Left forelimb (tissue), 1 donor: ENCODE measurements at regions not wholly inside any gene's neighbourhood (a gene's known extent, or its start where the extent isn't known, plus 50 kb on each side); places are given as distances from the start of the nearest gene placed in this dataset.
"Not testable (repeated sequence)": the region's sequence is repeated elsewhere in the genome, so short reads cannot be mapped to it uniquely, and the experiment has no call there.

Experiments used
- DNase-seq: peaks from one replicate; pipeline ENCODE4 v3.0.0-alpha.2; 2018; ENCODE audit warnings: low spot score

GRCh38 chr20:22690616-22691179 is 106.3 kb upstream of the FOXA2 start:
- DNase-seq = no peak

DNA sequence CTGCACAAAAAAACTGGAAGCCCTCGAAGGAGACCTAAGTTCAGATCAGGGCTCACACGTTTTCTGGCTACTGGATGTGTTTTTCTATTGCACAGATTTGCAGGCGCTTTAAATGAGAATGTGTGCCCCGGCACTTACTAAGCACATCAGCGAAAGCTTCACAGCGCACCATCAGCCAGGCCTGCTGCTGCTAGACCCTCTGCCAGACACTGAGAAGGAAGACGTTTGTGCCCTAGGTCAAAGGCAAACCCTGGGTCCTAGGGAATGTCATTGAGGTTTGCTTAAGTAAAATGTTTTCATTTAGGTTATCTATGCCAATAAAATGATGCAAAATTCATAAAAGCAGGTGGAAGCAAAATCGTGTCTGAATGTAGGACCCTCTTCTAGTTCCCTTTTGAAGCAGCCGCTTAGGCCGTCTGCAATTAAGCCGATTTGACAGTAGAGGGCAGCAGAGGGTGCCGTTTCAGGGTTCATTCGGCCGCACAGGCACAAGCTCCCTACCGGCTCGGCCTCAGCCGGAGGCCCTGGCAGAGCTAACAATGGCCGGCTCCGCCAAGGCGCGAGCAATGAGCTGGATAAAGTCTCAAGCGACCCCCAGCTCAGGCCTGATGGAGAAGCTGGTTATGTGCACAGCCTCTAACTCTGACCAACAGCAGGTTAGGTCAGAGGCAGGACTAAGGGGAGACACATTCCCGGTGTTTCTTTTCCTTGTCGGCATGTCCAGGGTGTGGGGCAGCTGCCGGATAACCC is 107.2 kb upstream of the FOXA2 start:
- peak; percentile 85 for DNase-seq

- no peak for DNase-seq
These were observed 107.7 kb upstream of the FOXA2 start for GRCh38 chr20:22692119-22692475.

DNA sequence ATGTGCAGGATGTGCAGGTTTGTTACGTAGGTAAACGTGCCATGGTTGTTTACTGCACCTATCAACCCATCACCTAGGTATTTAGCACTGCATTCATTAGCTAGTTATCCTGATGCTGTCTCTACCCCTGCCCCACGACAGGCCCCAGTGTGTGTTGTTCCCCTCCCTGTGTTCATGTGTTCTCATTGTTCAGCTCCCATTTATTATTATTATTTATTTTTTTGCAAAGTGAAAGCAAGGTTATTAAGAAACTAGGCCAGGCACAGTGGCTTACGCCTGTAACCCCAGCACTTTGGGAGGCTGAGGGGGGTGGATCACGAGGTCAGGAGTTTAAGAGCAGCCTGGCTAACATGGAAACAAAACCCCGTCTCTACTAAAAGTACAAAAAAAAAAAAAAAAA is 108.2 kb upstream of the FOXA2 start:
- not testable (repeated sequence) for DNase-seq

GRCh38 chr20:22696759-22697158 is 112.4 kb upstream of the FOXA2 start:
- peak; percentile 26 for DNase-seq

DNA sequence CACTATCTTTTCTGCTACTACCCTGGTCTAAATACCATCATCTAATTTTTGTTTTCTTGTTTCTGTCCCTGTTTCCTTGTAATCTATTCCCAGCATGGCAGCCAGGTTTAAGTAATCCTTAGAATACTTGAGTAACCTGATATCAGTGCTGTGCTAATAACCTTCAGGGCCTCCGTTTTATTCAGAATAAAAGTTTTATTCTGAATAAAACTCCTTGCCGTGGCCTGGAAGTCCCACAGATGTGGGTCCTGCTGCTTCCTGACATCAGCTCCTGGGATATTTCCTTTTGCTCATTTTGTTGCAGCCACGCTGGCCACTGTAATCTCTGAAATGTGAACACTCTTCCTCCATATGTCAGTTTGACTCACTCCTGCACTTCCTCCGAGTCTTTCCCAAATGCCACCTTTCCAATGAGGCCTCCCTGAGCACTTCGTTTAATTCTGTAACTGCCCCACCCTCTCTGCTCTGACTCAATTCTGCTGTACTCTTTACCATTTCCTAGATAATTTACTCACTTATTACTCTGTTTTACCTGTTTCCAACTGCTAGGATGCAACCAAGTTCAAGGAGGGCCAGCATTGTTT is 114.0 kb upstream of the FOXA2 start:
- DNase-seq = no peak

DNA sequence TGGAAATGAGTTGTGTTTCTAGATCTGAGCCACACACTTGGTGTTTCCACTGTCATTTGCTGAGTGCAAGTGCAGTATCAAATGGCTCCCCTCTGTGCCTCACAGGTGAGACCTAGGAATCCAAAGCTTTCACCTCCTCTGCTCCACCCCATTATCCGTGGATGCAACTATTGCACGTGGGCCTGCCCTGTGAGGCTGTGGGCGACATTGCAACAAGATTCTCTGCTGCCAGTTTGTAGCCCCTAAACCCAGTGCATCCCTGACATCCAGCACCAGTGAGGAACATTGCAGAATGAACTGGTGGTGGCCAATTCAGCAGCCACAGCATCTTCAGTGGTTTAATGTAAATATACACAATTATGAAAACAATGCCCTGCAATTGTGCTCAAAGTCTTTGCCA is 115.0 kb upstream of the FOXA2 start:
- DNase-seq = peak; percentile 20

- peak; percentile 18 for DNase-seq
These were observed 116.0 kb upstream of the FOXA2 start for GRCh38 chr20:22700367-22700766.

DNA sequence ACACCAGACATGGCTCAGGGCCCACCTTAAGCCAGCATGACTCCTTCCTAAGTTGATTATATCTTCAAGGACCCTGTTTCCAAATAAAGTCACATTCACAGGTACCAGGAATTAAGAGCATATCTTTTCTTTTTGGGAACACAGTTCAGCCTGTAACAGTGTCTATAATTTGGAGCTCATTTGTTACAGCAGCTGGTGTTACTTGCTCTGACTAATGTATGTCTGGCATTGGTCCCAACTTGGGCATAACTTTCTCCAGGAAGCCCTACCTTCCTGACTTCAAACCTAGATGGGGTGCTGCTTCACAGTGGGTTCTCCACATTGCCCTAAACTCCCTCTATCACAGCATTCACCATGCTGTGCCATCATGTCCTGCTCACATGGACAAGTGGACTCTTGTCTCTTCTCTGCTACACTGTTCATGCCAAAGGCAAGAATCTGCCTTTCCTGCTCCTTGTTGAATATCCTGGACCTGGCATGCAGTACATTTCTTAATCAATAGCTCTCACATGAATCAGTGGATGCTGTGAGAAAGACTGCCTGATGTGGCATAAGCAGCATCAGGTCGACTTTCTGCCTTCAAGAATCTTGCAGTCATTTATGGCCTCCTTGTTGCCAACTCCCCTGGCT is 117.4 kb upstream of the FOXA2 start:
- DNase-seq = no peak

DNA sequence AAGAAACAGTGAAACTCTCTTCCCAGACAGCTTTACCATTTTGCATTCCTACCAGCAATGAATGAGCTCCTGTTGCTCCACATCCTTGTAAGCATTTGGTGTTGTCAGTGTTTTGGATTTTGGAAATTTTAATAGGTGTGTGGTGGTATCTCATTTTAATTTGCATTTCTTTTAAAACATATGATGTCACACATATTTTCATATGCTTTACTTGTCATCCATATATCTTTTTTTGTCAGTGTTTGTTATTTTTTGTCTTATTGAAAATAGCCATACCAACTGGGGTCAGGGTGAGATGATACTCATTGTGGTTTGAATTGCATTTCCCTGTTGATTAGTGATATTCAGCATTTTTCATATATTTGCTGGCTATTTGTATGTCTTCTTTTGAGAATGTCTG is 119.5 kb upstream of the FOXA2 start:
- DNase-seq = no peak

DNA sequence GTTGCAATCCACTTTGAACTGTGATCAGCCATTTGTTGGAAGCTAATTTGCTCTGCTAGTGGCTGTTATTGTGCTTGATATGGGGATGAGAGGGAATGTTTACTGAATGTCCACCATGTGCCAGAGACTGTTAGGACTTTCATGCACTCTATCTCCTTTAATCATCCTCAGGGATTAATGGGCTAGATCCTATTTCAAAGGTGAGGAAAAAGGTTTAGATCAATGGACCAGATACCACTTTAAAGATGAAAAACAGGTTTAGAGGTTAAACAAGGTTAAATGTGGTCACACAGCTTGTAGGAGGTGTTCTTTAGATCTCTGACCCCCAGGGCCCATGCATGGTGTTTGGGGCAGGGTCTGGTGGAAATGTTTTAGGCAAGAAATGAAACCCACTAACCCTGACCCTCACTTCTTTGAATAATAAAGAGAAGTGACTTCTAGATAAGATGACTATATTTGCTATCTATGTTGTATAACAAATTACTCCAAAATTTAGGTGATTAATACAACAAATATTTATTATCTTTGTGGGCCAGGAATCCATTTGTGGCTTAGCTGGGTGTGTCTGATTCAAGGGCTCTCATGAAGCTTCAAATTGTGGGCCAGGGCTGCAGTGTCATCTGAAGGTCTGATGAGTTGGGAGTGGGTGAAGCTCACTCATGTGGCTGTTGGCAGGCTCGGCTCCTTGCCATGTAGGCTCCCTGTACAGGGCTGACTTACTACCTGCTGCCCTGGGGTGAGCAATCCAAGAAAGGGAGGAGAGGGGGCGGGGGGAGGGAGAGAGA is 127.8 kb upstream of the FOXA2 start:
- peak; percentile 17 for DNase-seq

GRCh38 chr20:22716821-22717351 is 132.5 kb upstream of the FOXA2 start:
- no peak for DNase-seq

- DNase-seq = no peak
These were observed 133.1 kb upstream of the FOXA2 start for GRCh38 chr20:22717466-22717865.

DNA sequence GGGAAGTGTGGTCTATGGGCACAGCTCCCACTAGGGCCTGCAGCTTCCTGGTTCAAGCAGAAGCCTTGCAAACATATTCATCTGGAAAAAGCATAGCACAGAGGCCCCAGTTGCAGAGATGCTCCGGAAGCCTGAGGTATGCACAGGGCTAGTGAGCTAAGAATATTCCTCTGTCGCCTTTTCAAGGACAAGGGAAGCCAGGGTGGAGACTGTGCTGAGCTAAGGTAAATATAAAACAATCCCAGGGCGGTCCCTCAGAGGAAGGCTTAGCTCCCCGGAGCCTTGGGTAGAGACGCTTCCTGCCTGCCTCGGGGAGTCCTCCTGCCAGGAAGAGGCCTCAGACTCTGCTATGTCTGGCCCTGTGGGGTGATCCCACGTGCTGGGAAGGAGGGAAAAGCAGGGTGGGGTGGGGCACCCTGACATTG is 134.8 kb upstream of the FOXA2 start:
- DNase-seq = no peak

DNA sequence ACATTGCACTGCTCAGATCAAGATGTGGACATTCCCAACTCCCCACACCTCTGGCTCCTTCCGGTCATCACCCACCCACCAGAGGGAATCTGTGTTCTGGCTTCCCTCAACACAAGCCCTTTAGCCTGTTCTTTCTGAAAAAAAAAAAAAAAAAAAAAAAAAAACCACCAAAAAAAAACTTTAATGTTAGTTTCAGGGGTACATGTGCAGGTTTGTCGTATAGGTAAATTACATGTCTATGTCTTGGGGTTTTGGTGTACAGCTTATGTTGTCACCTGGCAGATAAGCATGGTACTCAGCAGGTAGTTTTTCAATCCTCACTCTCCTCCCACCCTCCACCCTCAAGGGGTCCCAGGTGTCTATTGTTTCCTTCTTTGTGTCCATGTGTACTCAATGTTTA is 135.8 kb upstream of the FOXA2 start:
- DNase-seq = no peak

- no peak for DNase-seq
These were observed 138.4 kb upstream of the FOXA2 start for GRCh38 chr20:22722811-22723210.

- no peak for DNase-seq
These were observed 139.3 kb upstream of the FOXA2 start for GRCh38 chr20:22723659-22724058.

DNA sequence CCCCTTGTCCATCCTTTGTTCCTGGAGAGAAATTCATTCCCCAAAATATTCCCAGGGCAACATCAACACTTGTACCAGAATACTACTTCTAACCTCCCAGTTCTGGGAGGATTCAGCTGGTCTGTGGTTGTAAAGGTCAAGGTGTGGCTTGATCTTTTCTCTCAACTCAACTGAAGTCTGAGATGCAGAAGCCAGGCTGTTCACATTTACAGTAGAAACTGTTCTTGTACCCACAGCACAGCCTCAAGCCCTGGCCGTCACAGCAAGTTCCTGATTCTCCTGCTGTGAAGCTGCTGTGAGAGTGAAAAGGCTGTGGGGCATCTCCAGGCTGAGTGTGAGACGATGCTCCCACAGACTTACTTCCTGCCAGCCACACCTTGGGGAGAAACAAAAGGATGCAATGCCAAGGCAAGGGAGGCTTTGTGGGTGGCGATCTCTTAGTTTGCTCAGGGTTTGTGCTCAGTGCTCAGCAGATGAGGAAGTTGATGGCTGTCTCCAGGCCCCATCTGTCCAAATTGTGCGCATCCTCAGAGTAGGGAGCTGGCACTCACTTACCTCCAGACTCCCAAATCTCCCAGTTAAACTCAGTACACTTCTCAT is 143.9 kb upstream of the FOXA2 start:
- DNase-seq = no peak

DNA sequence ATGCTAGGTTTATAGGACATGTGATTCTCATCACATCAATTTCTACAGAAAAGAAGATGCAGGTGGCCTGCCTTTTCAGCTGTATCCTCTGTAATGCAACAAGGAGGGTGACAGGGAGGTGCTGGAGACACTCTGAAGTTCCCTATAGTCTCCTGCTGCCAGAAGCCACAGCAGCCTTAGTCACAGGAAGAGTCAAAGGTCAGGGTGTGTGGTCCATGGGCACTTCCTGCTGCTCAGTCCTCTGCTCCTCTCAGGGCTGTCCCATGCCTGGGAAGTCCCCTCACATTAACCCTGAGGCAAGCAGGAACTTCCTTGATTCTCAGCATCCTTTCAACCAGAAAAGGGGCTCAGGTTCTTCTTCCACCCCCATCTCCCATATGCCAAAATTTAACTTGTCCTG is 144.8 kb upstream of the FOXA2 start:
- no peak for DNase-seq

DNA sequence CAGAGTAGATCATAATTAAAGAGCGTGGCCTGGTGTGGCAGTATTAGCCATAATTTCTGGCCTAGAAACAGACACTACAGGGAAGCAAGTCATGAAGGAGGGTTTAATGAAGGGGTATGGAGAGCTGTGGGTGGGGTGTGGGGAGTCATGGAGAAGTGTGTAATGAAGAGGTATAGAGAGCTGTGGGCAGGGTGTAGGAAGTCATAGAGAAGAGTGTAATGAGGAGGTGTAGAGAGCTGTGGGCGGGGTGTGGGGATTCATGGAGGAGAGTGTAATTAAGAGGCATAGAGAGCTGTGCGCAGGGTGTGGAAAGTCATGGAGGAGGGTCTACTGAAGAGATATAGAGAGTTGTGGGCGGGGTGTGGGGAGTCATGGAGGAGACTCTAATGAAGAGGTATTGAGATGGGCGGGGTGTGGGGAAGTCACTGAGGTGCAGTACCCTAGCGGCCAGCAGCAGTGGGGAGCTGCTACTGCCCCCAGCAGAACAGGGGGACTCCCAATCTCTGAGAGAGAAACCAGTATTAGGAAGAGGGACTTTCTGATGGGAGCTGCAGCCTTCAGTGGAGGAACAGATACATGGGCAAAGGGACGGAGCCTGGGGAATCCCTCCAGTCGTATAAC is 145.4 kb upstream of the FOXA2 start:
- DNase-seq = no peak

DNA sequence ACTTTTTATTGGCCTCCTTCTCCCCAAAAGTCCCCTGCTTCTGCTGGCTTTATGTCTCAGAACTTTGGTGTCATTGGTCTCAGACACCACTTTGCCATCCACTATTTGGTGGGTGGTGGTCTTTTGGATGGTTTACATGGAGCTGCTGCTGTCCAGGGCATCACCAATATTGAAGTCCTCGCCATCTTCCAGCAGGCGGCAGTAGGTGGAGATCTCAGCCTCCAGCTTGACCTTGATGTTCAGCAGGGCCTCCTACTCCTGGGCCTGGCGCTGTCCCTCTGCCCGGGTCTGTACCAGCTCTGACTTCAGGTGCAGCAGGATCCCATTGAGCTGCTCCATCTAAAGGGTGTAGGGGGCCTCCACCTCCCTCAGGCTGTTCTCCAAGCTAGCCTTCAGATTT is 148.4 kb upstream of the FOXA2 start:
- DNase-seq = no peak
